Stimulated activated CD4-positive, alpha-beta T cell treated with anti-CD3 and anti-CD28 coated beads, Interleukin-1b, Interleukin-23, amount 100 ng/mL, for 48 hours (primary cell): ENCODE measurements at regions not wholly inside any gene's neighbourhood (a gene's known extent, or its start where the extent isn't known, plus 50 kb on each side); places are given as distances from the start of the nearest gene placed in this dataset.

Source experiments
- DNase-seq: peaks from one replicate; pipeline ENCODE4 v3.0.0-alpha.2; 2020

GRCh38 chrX:22396408-22396807, 123.7 kb downstream of the CBLL2 start:
- DNase-seq, result no peak

DNA sequence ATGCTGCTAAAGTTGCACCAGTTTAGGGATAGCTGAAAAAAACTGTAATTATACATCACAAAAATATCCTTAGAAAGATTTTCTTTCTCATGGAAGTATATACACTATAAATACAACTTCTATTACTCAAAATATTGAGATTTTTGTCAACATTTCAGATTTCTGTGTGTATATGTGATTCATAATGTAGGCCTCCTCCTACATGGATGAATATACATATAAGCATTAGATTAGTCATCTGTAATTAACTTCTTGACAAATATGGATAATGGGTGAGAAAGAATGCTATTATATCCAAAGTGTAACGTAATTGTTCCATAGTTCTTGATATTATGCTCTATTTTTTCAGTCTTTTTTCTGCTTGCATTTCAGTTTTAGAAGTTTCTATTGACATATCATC, 124.9 kb downstream of the CBLL2 start:
- DNase-seq, result no peak

- no peak for DNase-seq
Observed at GRCh38 chrX:22399437-22400192, 126.9 kb downstream of the CBLL2 start.

DNA sequence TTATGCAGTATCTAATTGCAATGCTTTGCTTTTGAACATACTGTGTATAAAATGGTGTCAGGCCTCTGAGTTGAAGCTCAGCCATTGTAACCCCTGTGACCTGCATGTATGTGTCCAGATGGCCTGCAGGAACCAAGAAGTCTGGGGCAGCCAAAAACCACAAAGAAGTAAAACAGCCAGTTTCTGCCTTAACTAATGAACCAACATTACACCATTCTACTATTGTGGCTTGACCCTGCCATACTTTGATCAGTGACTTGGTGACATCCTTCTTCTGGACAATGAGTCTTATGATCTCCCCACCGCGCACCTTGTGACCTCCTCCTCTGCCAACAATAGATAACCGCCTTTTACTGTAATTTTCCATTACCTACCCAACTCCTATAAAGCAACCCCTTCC, 131.6 kb downstream of the CBLL2 start:
- DNase-seq, result no peak

DNA sequence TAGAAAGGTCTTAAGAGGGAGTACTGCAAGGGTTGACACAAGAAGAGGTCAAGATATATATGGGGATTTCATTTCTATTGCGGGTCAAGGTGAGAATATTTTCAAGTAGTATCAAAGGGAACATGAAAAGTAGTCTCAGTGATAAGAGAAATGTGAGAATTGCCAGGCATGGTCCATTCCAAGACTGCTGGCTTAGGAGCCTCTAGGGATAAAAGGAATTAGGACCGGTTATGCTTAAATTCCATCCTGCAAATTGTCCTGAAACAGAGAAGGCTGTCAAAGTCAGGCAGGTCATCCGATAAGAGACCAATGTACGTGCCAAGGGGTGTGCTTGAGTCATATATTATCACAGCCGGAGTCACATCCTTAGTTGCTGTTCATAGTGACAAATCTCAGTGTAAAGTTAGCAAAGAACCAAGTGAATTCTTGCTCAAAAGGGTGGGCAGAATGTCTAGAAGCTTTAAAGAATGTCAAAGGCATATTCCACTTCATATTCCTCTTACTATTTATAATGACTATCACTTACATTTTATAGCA, 133.6 kb downstream of the CBLL2 start:
- DNase-seq, result no peak

- DNase-seq, result no peak
Observed at GRCh38 chrX:22409418-22409817, 136.7 kb downstream of the CBLL2 start.

- no peak for DNase-seq
Observed at GRCh38 chrX:22424122-22424915, 151.6 kb downstream of the CBLL2 start.

DNA sequence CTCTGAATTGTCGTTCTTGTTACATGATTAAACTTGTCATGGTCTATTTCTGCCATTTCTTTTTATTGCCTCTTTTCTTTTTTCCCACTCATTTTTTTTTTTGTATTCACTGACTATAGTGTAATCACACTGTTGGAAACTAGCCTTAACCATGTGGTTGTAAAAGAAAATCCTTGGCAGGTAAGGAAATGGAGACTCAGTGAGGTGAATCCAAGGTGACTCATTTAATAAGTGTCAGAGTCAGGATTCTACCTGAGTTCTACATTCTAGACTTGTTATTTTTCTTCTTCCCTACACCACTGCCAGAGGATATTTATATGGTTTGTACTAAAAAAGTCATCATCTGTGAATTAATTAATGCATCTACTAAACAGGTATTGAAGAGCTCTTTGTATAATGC, 152.2 kb downstream of the CBLL2 start:
- DNase-seq, result no peak

DNA sequence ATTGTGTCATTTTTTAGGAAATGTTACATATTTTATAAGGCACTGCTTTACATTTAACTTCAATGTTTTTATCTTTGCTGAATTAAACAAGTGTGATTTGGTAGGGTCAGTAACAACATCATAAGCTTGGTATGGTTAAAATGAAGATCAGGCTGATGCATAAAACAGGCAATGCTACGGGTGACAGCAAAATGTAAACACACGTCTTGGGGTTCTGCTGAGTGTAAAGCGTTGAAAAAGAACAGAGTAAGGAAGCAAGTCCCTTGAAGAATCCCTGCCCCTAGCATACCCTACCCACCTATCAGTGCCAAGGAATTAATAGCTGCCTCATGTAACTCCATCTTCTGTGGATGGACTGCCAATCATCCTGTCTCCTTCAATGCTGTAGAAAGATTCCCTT, 157.0 kb downstream of the CBLL2 start:
- DNase-seq, result no peak

DNA sequence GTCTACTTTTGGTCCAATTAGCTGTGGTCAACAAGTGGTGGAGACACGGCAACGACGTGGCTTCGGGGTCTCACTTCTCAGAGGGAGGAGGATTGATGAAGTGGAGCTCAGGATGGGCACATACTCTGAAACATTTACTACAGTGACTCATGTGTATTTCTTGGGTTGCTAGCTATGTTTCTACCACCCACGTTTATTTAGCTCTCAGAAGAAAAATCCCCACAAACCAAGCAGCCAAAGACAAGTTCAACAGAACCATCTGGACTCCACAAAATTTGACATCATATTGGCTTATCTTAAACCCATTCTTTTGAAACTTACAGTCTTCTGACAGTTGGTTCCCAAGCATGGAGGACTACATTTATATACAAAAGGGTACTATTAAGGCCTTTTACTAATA, 158.0 kb downstream of the CBLL2 start:
- no peak for DNase-seq

DNA sequence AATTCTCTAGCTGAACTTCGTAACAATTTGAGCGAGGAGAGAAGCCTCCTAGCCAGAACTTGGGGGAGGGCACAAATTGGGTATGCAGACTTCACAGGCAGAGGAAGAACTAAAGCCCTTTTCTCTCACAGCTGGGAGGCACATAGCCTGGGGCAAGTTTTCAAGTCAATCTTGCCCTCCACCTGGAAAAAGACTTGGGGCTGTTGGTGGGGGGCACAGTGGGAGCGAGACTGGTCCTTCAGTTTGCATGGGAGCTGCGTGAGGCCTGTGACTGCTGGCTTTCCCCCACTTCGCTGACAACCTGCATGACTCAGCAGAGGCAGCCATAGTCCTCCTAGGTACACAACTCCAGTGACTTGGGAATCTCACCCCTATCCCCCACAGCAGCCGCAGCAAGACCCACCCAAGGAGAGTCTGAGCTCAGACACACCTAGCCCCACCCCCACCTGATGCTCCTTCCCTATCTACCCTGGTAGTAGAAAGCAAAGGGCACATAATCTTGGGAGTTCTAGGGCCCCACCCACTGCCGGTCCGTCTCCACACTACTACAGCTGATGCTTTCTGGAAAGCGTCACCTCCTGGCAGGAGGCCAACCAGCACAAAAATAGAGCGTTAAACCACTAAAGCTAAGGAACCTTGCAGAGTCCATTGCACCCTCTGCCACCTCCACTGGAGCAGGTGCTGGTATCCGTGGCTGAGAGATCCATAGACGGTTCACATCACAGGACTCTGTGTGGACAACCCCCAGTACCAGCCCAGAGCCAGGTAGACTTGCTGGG, 160.8 kb downstream of the CBLL2 start:
- no peak for DNase-seq

DNA sequence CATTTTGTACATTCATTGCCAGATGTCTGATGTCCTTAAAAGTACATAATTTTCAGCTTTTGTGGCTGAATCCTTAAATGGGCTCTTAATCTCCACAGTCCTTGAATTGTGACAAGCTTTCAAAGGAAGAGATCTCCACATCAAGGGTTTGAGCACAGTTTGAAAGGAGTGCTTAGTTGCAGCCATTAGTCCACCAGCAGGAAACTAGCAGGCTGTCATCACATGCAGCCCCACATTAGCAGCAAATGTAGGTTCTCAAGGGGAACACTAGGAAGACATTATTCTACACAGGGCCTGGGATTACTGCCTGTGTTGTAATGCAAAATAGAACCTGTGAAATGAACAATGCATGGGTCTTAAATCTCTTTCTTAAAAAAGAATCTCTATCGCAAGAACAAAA, 173.2 kb downstream of the CBLL2 start:
- DNase-seq, result no peak

GRCh38 chrX:22462959-22463358, 190.2 kb downstream of the CBLL2 start:
- no peak for DNase-seq

DNA sequence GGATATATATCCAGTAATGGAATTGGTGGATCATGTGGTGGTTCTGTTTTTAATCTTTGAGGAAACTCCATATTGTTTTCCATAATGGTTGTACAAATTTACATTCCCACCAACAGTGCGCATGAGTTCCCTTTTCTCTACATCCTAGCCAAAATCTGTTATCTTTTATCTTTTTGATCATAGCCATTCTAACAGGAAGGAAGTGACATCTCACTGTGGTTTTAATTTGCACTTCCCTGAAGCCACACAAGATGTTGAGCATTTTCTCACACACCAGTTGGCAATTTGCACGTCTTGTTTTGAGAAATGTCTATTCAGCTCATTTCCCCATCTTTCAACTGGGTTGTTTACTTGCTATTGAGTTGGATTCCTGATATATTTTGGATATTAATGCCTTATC, 194.9 kb downstream of the CBLL2 start:
- DNase-seq, result no peak

- no peak for DNase-seq
Observed at GRCh38 chrX:22481436-22481835, 208.7 kb downstream of the CBLL2 start.

DNA sequence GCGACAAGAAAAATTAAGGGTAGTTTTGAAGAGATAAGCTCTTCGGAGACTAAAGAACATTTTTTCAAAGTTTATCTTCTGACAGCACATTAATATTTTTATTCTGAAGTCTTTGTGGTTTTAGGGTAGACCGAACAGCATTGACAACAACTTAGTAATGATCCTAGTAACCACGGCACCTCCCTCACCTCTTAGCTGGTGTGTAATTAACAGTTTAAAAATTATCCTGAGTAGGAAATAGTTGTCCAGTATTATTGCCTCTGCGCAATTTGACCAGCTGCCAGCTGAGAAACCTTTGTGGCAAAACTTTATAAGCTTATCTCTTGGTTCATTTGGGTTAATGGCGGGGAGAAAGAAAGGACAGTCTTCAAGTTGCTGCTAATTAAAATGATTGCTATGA, 213.6 kb downstream of the CBLL2 start:
- DNase-seq, result no peak

- DNase-seq, result no peak
Observed at GRCh38 chrX:22516893-22517292, 244.2 kb downstream of the CBLL2 start.

DNA sequence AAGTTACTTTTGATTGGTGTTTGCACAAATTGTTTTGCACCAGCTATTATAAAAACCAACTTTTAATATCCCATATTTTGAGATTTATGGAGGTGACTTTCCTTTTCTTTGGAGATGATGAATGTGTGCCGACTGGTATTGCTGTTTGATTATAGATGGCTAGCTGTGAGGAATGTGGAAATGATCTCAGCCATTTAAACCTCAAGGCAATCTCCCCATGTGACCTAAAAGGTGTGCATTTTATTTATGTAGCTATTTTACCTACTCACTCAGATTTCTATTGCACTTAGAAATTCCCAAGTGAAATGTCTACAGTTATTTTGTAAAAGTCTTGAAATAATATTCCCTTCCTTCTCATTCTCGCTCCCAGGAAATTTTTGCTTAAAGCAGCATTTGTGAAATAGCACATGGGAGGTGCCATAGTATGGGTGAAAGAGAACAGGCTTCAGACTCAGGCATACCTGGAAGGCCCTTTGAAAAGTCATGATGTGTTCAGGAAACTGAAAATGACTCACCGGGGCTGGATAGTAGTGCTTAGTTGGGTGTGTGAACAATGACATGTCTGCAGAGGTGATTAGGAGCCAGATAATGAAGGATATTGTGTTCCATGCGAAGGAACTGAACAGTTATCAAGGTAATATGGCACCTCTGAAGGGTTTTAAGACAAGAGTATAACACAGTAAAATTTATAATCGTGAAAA, 247.6 kb downstream of the CBLL2 start:
- no peak for DNase-seq

- no peak for DNase-seq
Observed at GRCh38 chrX:22526339-22526738, 253.6 kb downstream of the CBLL2 start.

GRCh38 chrX:22527302-22527701, 254.6 kb downstream of the CBLL2 start:
- no peak for DNase-seq

DNA sequence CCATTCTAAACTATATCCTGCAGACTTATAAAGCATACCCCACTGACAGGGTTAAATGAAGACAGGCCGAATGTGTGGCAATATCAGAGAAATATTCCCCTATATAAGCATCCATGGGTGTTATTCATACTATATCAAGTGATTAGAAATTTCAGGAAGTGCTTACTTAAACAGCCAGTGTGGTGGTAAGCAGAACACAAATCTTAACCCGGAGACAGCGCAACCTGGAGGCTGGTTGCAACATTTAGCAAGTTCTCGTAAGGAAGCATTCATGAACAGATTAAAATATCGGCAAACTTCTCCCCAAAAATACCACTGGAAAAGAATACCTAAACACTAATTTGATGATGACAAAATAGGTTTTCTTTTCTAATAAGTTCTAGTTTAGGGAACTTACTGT, 261.2 kb downstream of the CBLL2 start:
- no peak for DNase-seq

DNA sequence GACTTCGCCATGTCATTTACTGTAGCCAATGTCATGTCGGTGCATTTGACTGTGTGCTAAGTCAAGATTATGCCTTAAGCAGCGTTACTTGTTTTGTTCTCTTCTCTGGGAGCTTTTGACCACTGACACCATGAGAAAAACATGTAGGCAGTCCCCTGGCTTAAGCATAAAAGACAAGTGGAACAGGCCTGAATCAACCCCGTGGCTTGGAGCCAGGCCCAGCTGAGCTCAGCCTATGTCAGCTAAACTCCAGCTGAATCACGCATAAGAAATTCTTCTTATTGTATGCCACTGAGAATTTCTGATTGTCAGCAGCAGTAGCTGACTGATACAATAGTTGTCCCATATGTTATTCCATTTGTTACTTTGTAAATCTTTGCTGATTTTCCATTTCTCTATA, 261.9 kb downstream of the CBLL2 start:
- DNase-seq, result no peak
